Testis (tissue), 2 donors: ENCODE measurements at regions not wholly inside any gene's neighbourhood (a gene's known extent, or its start where the extent isn't known, plus 50 kb on each side); places are given as distances from the start of the nearest gene placed in this dataset.

Experiments
- DNase-seq: peaks from one replicate; pipeline ENCODE4 v3.0.0-alpha.2; 2019
- H3K27ac ChIP-seq, 2 donors: fragments of 200-600 bp; sonication (generic); one replicate each; pipeline ENCODE4 v1.5.1; 2019
- H3K27me3 ChIP-seq: fragments of 200-600 bp; sonication (generic); one replicate; pipeline ENCODE4 v1.5.1; 2019
- H3K36me3 ChIP-seq: fragments of 200-600 bp; sonication (generic); one replicate; pipeline ENCODE4 v1.5.1; 2017; ENCODE audit warnings: low read depth; ENCODE audit errors: missing control alignments
- H3K4me1 ChIP-seq: fragments of 200-600 bp; sonication (generic); one replicate; pipeline ENCODE4 v1.5.1; 2019
- H3K4me3 ChIP-seq, 2 donors: fragments of 200-600 bp; sonication (generic); one replicate each; pipeline ENCODE4 v1.5.1; 2017 to 2019
- H3K9me3 ChIP-seq: fragments of 200-600 bp; sonication (generic); one replicate; pipeline ENCODE4 v1.5.1; 2017
- CTCF ChIP-seq, 3 experiments: fragments of 450-650 bp in 2 of 3; fragments of 200-600 bp in 1 of 3; sonication (generic) in 1 of 3; IDR thresholded peaks; one replicate each; pipeline ENCODE4 v1.5.1; 2016 to 2019; ENCODE audit warnings: antibody characterized with exemption in 3 of 3, mild to moderate bottlenecking in 2 of 3, moderate library complexity in 1 of 3
- POLR2A ChIP-seq: fragments of 450-650 bp; IDR thresholded peaks from one replicate; pipeline ENCODE4 v1.6.1; 2017; ENCODE audit warnings: antibody characterized with exemption, mild to moderate bottlenecking, moderate library complexity
- WGBS, 2 donors: methylation state at CpG; one replicate each; pipeline ENCODE4 v1.1.5; 2018; 5-methylcytosine and 5-hydroxymethylcytosine counted together
- intact Hi-C: fragments of 100-400 bp; cut with DNase I; formaldehyde crosslinking; loops from one replicate; pipeline ENCODE4 v1.15.1; 2023; ENCODE audit warnings: low total_unique reads

GRCh38 chr2:52405980-52406379 lies 1361.6 kb upstream of the CHAC2 start:
- WGBS, 2 donors: 63 to 65% methylated on average over 1 of the region's 1 CpG
- H3K4me1 ChIP-seq: no peaks in the 10 kb centered on the region
- DNase-seq: no peak
- TF ChIP-seq POLR2A: no peak
- no peak for TF ChIP-seq CTCF (IDR thresholded peaks at IDR 0.05)
- no peaks in the 10 kb centered on the region for H3K27me3 ChIP-seq
- intact Hi-C loops: no loop called here
- H3K36me3 ChIP-seq: no peaks in the 10 kb centered on the region
- H3K9me3 ChIP-seq: no peaks in the 10 kb centered on the region
- no peak overlapping the region for H3K27ac ChIP-seq
- H3K4me3 ChIP-seq: no peak overlapping the region

GRCh38 chr2:52404866-52405265 lies 1362.7 kb upstream of the CHAC2 start:
- H3K27me3 ChIP-seq: no peaks in the 10 kb centered on the region
- TF ChIP-seq POLR2A: no peak
- TF ChIP-seq CTCF (IDR thresholded peaks at IDR 0.05): no peak
- no peak overlapping the region for H3K4me3 ChIP-seq
- no peak for DNase-seq
- no peak overlapping the region for H3K27ac ChIP-seq
- intact Hi-C loops: no loop called here
- WGBS, 2 donors: 48 to 51% methylated on average over 3 of the region's 3 CpGs
- no peaks in the 10 kb centered on the region for H3K4me1 ChIP-seq
- no peaks in the 10 kb centered on the region for H3K9me3 ChIP-seq
- no peaks in the 10 kb centered on the region for H3K36me3 ChIP-seq

GRCh38 chr2:52404046-52404445 lies 1363.6 kb upstream of the CHAC2 start:
- 77 to 91% methylated on average over 4 of the region's 4 CpGs for WGBS, 2 donors
- no peaks in the 10 kb centered on the region for H3K27me3 ChIP-seq
- DNase-seq: no peak
- no peaks in the 10 kb centered on the region for H3K4me1 ChIP-seq
- TF ChIP-seq POLR2A: no peak
- no peak for TF ChIP-seq CTCF (IDR thresholded peaks at IDR 0.05)
- H3K27ac ChIP-seq: no peak overlapping the region
- H3K4me3 ChIP-seq: no peak overlapping the region
- H3K9me3 ChIP-seq: no peaks in the 10 kb centered on the region
- intact Hi-C loops: no loop called here
- no peaks in the 10 kb centered on the region for H3K36me3 ChIP-seq

GRCh38 chr2:52402128-52402527 lies 1365.5 kb upstream of the CHAC2 start:
- no peaks in the 10 kb centered on the region for H3K27me3 ChIP-seq
- no peak overlapping the region for H3K4me3 ChIP-seq
- TF ChIP-seq CTCF (IDR thresholded peaks at IDR 0.05): no peak
- no peak for TF ChIP-seq POLR2A
- DNase-seq: no peak
- no peaks in the 10 kb centered on the region for H3K36me3 ChIP-seq
- no peak overlapping the region for H3K27ac ChIP-seq
- no peaks in the 10 kb centered on the region for H3K9me3 ChIP-seq
- no peaks in the 10 kb centered on the region for H3K4me1 ChIP-seq
- intact Hi-C loops: no loop called here
- WGBS, 2 donors: 76 to 78% methylated on average over 6 of the region's 6 CpGs

- no peak for TF ChIP-seq POLR2A
- no peak for TF ChIP-seq CTCF (IDR thresholded peaks at IDR 0.05)
- H3K27ac ChIP-seq: no peak overlapping the region
- 68% methylated on average over 1 of the region's 1 CpG for WGBS, 2 donors
- no peaks in the 10 kb centered on the region for H3K36me3 ChIP-seq
- intact Hi-C loops: no loop called here
- no peaks in the 10 kb centered on the region for H3K27me3 ChIP-seq
- DNase-seq: no peak
- H3K9me3 ChIP-seq: no peaks in the 10 kb centered on the region
- no peaks in the 10 kb centered on the region for H3K4me1 ChIP-seq
- no peak overlapping the region for H3K4me3 ChIP-seq
Observed at GRCh38 chr2:52396836-52397235, 1364.9 kb upstream of the NRXN1 start.
